COLO668 (cell line): ENCODE measurements at regions not wholly inside any gene's neighbourhood (a gene's known extent, or its start where the extent isn't known, plus 50 kb on each side); places are given as distances from the start of the nearest gene placed in this dataset.

ENCODE experiments used
- DNase-seq: peaks from one replicate; lab custom pipeline; 2025; ENCODE audit not compliant: unreplicated experiment; lab: John Stamatoyannopoulos, UW

- DNase-seq, result no peak
Observed at GRCh38 chr3:177426878-177427495, 229.7 kb upstream of the TBL1XR1 start.

- no peak for DNase-seq
Observed at GRCh38 chr3:177427540-177427939, 230.3 kb upstream of the TBL1XR1 start.

GRCh38 chr3:177429079-177429478 lies 231.8 kb upstream of the TBL1XR1 start:
- no peak for DNase-seq

- DNase-seq, result no peak
Observed at GRCh38 chr3:177429771-177430170, 232.5 kb upstream of the TBL1XR1 start.

- no peak for DNase-seq
Observed at GRCh38 chr3:177430653-177431052, 233.4 kb upstream of the TBL1XR1 start.

- no peak for DNase-seq
Observed at GRCh38 chr3:177431525-177432176, 234.4 kb upstream of the TBL1XR1 start.

GRCh38 chr3:177435301-177435700 lies 238.0 kb upstream of the TBL1XR1 start:
- no peak for DNase-seq

- no peak for DNase-seq
Observed at GRCh38 chr3:177437513-177438337, 240.4 kb upstream of the TBL1XR1 start.

- no peak for DNase-seq
Observed at GRCh38 chr3:177438596-177439220, 241.4 kb upstream of the TBL1XR1 start.

GRCh38 chr3:177439694-177440269 lies 242.5 kb upstream of the TBL1XR1 start:
- DNase-seq, result no peak

- no peak for DNase-seq
Observed at GRCh38 chr3:177440456-177441104, 243.3 kb upstream of the TBL1XR1 start.

- DNase-seq, result no peak
Observed at GRCh38 chr3:177441276-177441812, 244.1 kb upstream of the TBL1XR1 start.

- no peak for DNase-seq
Observed at GRCh38 chr3:177441813-177442646, 244.7 kb upstream of the TBL1XR1 start.

GRCh38 chr3:177443469-177443868 lies 246.2 kb upstream of the TBL1XR1 start:
- no peak for DNase-seq

GRCh38 chr3:177444696-177445095 lies 247.4 kb upstream of the TBL1XR1 start:
- no peak for DNase-seq

- DNase-seq, result no peak
Observed at GRCh38 chr3:177445549-177445948, 248.3 kb upstream of the TBL1XR1 start.

- no peak for DNase-seq
Observed at GRCh38 chr3:177446165-177446601, 248.9 kb upstream of the TBL1XR1 start.

GRCh38 chr3:177447938-177448337 lies 250.7 kb upstream of the TBL1XR1 start:
- no peak for DNase-seq

- no peak for DNase-seq
Observed at GRCh38 chr3:177448987-177449359, 251.7 kb upstream of the TBL1XR1 start.
